Kidney epithelial cell (primary cell): ENCODE measurements at regions not wholly inside any gene's neighbourhood (a gene's known extent, or its start where the extent isn't known, plus 50 kb on each side); places are given as distances from the start of the nearest gene placed in this dataset.

Source experiments
- DNase-seq: peaks from one replicate; pipeline ENCODE4 v3.0.0-alpha.2; 2010; ENCODE audit warnings: low read depth
- H3K27me3 ChIP-seq: 2 replicates; pipeline ENCODE4 v1.6.0; 2011; ENCODE audit warnings: low read length; ENCODE audit not compliant: control insufficient read depth, insufficient read depth
- H3K36me3 ChIP-seq: 2 replicates; pipeline ENCODE4 v1.5.1; 2011; ENCODE audit warnings: low read length; ENCODE audit not compliant: control insufficient read depth, insufficient read depth
- H3K4me3 ChIP-seq: 2 replicates; pipeline ENCODE4 v1.5.1; 2011; ENCODE audit warnings: low read depth, mild to moderate bottlenecking, control low read depth, low read length
- CTCF ChIP-seq: IDR thresholded peaks from 2 replicates; pipeline ENCODE4 v1.5.1; 2011; ENCODE audit warnings: mild to moderate bottlenecking, moderate library complexity, low read length, control low read depth, inconsistent platforms; ENCODE audit not compliant: insufficient read depth, poor library complexity, severe bottlenecking

- TF ChIP-seq CTCF: no peak
- no peak overlapping the region for H3K4me3 ChIP-seq
- DNase-seq: peak; percentile 87
- no peaks in the 10 kb centered on the region for H3K27me3 ChIP-seq
- no peaks in the 10 kb centered on the region for H3K36me3 ChIP-seq
These were observed 149.3 kb upstream of the SHH start for GRCh38 chr7:155961241-155962190.

- no peak overlapping the region for H3K4me3 ChIP-seq
- no peak for TF ChIP-seq CTCF
- no peaks in the 10 kb centered on the region for H3K36me3 ChIP-seq
- peak; percentile 31 for DNase-seq
- H3K27me3 ChIP-seq: no peaks in the 10 kb centered on the region
These were observed 147.6 kb upstream of the SHH start for GRCh38 chr7:155959894-155960293.

- DNase-seq: no peak
- no peaks in the 10 kb centered on the region for H3K36me3 ChIP-seq
- H3K4me3 ChIP-seq: no peak overlapping the region
- no peaks in the 10 kb centered on the region for H3K27me3 ChIP-seq
- no peak for TF ChIP-seq CTCF
These were observed 144.7 kb upstream of the SHH start for GRCh38 chr7:155956977-155957376.

- Histone ChIP-seq H3K36me3 (no peaks in the 10 kb centered on the region), H3K27me3 (no peaks in the 10 kb centered on the region), H3K4me3 (no peak overlapping the region)
- DNase-seq: no peak
- no peak for TF ChIP-seq CTCF
These were observed 143.0 kb upstream of the SHH start for GRCh38 chr7:155955367-155955635.

- H3K4me3 ChIP-seq: no peak overlapping the region
- TF ChIP-seq CTCF: no peak
- H3K27me3 ChIP-seq: no peaks in the 10 kb centered on the region
- no peaks in the 10 kb centered on the region for H3K36me3 ChIP-seq
- no peak for DNase-seq
These were observed 142.5 kb upstream of the SHH start for GRCh38 chr7:155954550-155955366.
